ENCODE measurements at regions not wholly inside any gene's neighbourhood (a gene's known extent, or its start where the extent isn't known, plus 50 kb on each side); places are given as distances from the start of the nearest gene placed in this dataset.

DNA sequence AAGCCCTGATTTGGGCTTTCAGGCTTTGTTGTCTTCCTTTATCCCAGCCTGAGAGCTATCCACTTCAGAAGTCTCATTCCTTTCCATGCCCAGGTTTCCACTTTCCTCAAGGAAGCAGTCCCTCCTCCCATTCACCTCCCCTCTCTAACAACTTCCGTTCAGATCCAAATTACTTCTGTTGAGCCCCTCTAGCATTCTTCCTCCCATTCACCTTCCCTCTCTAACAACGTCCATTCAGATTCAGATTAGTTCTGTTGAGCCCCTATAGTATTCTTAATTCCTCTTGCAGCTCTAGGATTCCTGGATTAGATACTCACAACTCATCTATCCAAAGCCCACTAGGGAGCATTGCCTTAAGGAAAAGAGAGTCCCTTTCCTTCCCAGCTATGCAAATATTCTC lies 216.8 kb downstream of the RAD51AP2 start:
- ChIA-PET POLR2A (no interaction called here), CTCF (interaction anchor here (1.2 to 7.8 kb wide), 2 partner anchors 9 to 18 kb away, joined by 3 to 60 read pairs; no protein-coding TSS in a partner anchor)
- no peak for DNase-seq (ENCODE audit: extremely low spot score)
- TF ChIP-seq, protein P1, sequence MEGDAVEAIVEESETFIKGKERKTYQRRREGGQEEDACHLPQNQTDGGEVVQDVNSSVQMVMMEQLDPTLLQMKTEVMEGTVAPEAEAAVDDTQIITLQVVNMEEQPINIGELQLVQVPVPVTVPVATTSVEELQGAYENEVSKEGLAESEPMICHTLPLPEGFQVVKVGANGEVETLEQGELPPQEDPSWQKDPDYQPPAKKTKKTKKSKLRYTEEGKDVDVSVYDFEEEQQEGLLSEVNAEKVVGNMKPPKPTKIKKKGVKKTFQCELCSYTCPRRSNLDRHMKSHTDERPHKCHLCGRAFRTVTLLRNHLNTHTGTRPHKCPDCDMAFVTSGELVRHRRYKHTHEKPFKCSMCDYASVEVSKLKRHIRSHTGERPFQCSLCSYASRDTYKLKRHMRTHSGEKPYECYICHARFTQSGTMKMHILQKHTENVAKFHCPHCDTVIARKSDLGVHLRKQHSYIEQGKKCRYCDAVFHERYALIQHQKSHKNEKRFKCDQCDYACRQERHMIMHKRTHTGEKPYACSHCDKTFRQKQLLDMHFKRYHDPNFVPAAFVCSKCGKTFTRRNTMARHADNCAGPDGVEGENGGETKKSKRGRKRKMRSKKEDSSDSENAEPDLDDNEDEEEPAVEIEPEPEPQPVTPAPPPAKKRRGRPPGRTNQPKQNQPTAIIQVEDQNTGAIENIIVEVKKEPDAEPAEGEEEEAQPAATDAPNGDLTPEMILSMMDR (IDR thresholded peaks at IDR 0.05; ENCODE audit: control extremely low read depth, extremely low read depth, low read depth, missing control alignments) = no peak

DNA sequence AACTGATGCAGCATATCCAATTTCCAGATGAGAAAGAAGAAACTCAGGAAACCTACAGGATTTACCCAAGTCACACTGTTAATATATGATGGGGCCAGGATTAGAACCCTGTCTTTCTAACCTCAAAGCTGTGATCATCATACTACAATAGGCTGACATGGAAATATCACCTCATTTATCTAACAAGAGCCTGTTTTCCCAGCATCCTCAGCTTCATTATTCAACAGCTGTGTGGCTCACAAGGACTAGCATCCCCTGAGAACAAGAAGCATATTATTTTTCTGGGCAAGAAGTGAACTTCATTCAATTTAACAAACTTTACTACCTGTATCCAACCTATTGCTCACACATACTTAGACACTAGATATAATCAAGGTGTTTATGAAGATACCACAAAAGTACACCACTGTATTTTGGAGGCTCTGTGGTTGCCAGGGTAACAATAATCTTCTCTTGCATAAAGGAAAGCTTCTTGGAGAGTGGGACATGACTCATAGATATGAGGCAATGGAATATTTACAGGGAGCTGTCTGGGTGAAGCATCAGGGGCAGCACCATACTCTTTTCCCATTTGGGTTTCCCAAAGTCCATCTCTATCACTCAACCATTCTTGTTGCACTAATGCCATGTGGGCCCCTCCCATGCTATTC lies 218.2 kb downstream of the RAD51AP2 start:
- POLR2A ChIA-PET = no interaction called here
- TF ChIP-seq, protein P1 (IDR thresholded peaks at IDR 0.05; ENCODE audit: control extremely low read depth, extremely low read depth, low read depth, missing control alignments) = no peak
- no peak for DNase-seq (ENCODE audit: extremely low spot score)
- CTCF ChIA-PET = interaction anchor here (7.8 kb wide), 1 partner anchor 10 kb away, joined by 60 read pairs; no protein-coding TSS in a partner anchor

DNA sequence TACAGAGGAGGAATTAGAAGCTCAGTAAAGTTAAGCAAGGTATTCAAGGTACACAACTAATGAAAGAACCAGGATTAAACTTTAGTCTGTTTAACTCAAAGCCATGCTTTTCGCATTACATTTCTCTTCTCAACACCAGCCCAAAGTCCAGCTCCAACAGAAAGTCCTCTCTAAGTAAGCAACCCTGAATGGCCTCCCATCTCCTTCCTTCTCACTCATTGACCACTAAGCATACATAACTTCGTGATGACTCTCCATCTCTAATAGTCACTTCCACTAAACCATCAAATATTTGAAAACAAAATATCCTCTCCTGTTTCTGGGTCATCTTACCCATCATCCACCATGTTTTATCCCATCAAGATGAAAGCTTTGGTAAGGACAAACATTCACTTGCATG lies 219.8 kb downstream of the RAD51AP2 start:
- POLR2A ChIA-PET = no interaction called here
- no peak for DNase-seq (ENCODE audit: extremely low spot score)
- CTCF ChIA-PET = interaction anchor here (7.8 kb wide), 1 partner anchor 12 kb away, joined by 60 read pairs; no protein-coding TSS in a partner anchor
- TF ChIP-seq, protein P1 (IDR thresholded peaks at IDR 0.05; ENCODE audit: control extremely low read depth, extremely low read depth, low read depth, missing control alignments) = no peak

DNA sequence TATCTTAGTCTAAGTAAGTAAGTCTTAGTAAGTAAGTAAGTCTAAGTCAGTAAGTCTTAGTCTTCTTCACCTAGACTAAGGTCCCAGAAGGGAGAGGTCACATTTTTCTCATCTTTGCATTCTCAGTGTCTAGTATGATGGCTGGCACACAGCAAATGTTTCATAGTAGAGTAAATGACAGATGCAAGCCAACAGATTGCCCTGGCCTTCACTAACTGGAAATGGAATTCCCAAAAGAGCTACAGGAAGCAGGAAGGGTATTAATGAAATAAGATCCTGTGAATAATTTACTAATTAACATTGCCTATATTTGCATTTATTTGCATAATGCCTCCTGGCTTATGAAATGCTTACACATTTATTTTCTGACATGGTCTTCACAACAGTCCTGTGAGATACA lies 221.6 kb downstream of the RAD51AP2 start:
- DNase-seq (ENCODE audit: extremely low spot score) = no peak
- TF ChIP-seq, protein P1 (IDR thresholded peaks at IDR 0.05; ENCODE audit: control extremely low read depth, extremely low read depth, low read depth, missing control alignments) = no peak
- POLR2A ChIA-PET = no interaction called here
- CTCF ChIA-PET = interaction anchor here (7.8 kb wide), 1 partner anchor 13 kb away, joined by 60 read pairs; no protein-coding TSS in a partner anchor

DNA sequence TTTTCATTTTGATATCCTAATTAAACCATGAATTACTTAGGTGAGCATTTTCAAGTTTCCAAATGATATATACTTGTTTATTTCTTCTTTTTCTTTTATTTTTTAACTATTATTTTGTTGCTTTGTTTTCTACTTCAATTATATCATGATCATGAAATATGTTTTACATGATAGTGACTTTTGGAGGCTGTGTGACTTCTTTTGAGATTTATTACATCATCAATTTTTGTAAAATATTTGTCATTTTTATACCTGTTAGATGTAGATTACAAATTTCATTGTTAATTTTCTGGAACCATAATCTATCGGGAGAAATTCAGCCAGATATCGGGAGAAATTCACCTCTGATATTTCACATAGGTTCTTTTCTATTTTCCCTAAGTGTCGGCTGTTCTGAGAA lies 228.6 kb downstream of the RAD51AP2 start:
- TF ChIP-seq, protein P1 (IDR thresholded peaks at IDR 0.05; ENCODE audit: control extremely low read depth, extremely low read depth, low read depth, missing control alignments) = no peak
- CTCF ChIA-PET = interaction anchor here (1.3 kb wide), 1 partner anchor 20 kb away, joined by 3 read pairs; no protein-coding TSS in a partner anchor
- no peak for DNase-seq (ENCODE audit: extremely low spot score)
- POLR2A ChIA-PET = no interaction called here

DNA sequence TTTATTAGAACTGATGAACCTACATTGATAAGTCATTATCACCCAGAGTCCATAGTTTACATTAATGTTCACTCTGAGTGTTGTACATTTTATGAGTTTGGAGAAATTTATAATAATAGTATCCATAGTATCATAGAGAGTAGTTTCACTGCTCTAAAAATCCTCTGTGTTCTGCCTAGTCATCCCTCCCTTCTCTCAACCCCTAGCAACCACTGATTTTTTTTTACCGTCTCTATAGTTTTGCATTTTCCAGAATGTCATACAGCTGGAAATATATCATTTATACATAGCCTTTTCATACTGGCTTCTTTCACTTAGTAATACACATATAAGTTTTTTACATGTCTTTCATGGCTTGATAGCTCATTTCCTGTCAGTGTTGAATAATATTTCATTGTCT lies 231.1 kb downstream of the RAD51AP2 start:
- DNase-seq (ENCODE audit: extremely low spot score) = no peak
- CTCF ChIA-PET = no interaction called here
- POLR2A ChIA-PET = no interaction called here
- TF ChIP-seq, protein P1 (IDR thresholded peaks at IDR 0.05; ENCODE audit: control extremely low read depth, extremely low read depth, low read depth, missing control alignments) = no peak

Measured in GM10248 (cell line).